Heart left ventricle (tissue), 13 donors: ENCODE measurements at regions not wholly inside any gene's neighbourhood (a gene's known extent, or its start where the extent isn't known, plus 50 kb on each side); places are given as distances from the start of the nearest gene placed in this dataset.

ENCODE experiments used
- CTCF ChIP-seq, 12 donors: fragments of 200-600 bp; sonication (generic) in 4 of 12; IDR thresholded peaks; one replicate each; pipeline versions ENCODE4 v1.5.0 to v1.8.0; 2018 to 2022; ENCODE audit warnings: antibody characterized with exemption in 12 of 12, mild to moderate bottlenecking in 5 of 12
- POLR2A ChIP-seq, 2 donors: fragments of 450-650 bp; IDR thresholded peaks; one replicate each; pipeline ENCODE4 v1.6.1; 2017; ENCODE audit warnings: antibody characterized with exemption in 2 of 2, mild to moderate bottlenecking in 2 of 2, moderate library complexity in 2 of 2
- donor health status: ischemic (EF 13 %, LVEDD 7.1; RV severe dilation, severe dysfunction).
- donor health status: DM: no; HTN: yes; CAD: no.
- donor health status: DM: no; HTN: no; CAD: no.
- donor health status: ischemic (EF 25% LVEDD 6.9; RV normal size, moderate dysfunction).
- donor health status: ischemic (EF 25% LVEDD 5.7; RV mildly dilated, moderate dysfunction).
- donor health status: ischemic (EF 35%, LVEDD 5.7; RV mildly dilated, moderate dysfunction).
- donor health status: nonischemic (EF 11% LVEDD 7.7; RV severe dilation, severe dysfunction).
- donor health status: DM: yes; HTN: yes; CAD: no.
- donor health status: PGD.
- donor health status: ischemic (EF 29% LVEDD 5.4; RV normal size, mild dysfunction).
- donor health status: nonischemic (EF 23%, LVEDD 6.1; RV moderate dilation, normal function).

GRCh38 chr3:74489050-74489792 lies 125.2 kb downstream of the CNTN3 start:
- TF ChIP-seq POLR2A (IDR thresholded peaks at IDR 0.05), result no peak
- no peak for TF ChIP-seq CTCF (IDR thresholded peaks at IDR 0.05)
